Parathyroid adenoma (tissue), 2 donors: ENCODE measurements at regions not wholly inside any gene's neighbourhood (a gene's known extent, or its start where the extent isn't known, plus 50 kb on each side); places are given as distances from the start of the nearest gene placed in this dataset.

Experiments
- H2AFZ ChIP-seq: fragments of 300-600 bp; sonication (generic); one replicate; pipeline ENCODE4 v1.7.0; 2017; ENCODE audit warnings: antibody characterized with exemption, mild to moderate bottlenecking
- H3K27ac ChIP-seq: fragments of 300-600 bp; sonication (generic); one replicate; pipeline ENCODE4 v1.7.0; 2017
- H3K27me3 ChIP-seq: fragments of 300-600 bp; sonication (generic); one replicate; pipeline ENCODE4 v1.7.0; 2017; ENCODE audit warnings: low read length; ENCODE audit not compliant: control insufficient read depth, insufficient read depth
- H3K36me3 ChIP-seq: fragments of 300-600 bp; sonication (generic); one replicate; pipeline ENCODE4 v1.7.0; 2017; ENCODE audit warnings: low read length; ENCODE audit not compliant: control insufficient read depth, insufficient read depth
- H3K4me1 ChIP-seq: fragments of 300-600 bp; sonication (generic); one replicate; pipeline ENCODE4 v1.7.0; 2017; ENCODE audit warnings: control low read depth
- H3K4me2 ChIP-seq: fragments of 300-600 bp; sonication (generic); one replicate; pipeline ENCODE4 v1.7.0; 2017; ENCODE audit warnings: low read length
- H3K4me3 ChIP-seq: fragments of 300-600 bp; sonication (generic); one replicate; pipeline ENCODE4 v1.7.0; 2017; ENCODE audit warnings: low read depth, low read length
- H3K79me2 ChIP-seq: fragments of 300-600 bp; sonication (generic); one replicate; pipeline ENCODE4 v1.7.0; 2017; ENCODE audit warnings: control low read depth
- H3K9ac ChIP-seq: fragments of 300-600 bp; sonication (generic); one replicate; pipeline ENCODE4 v1.7.0; 2017; ENCODE audit warnings: mild to moderate bottlenecking
- H3K9me3 ChIP-seq: fragments of 300-600 bp; sonication (generic); one replicate; pipeline ENCODE4 v1.7.0; 2017; ENCODE audit warnings: low read length; ENCODE audit not compliant: control insufficient read depth
- CTCF ChIP-seq: fragments of 300-600 bp; sonication (generic); IDR thresholded peaks from one replicate; pipeline ENCODE4 v1.7.0; 2017; ENCODE audit warnings: antibody characterized with exemption, mild to moderate bottlenecking
- donor health status: primary hyperparathyroidism.

GRCh38 chr3:170751083-170751898 lies 118.7 kb downstream of the RPL22L1 start:
- no peak for TF ChIP-seq CTCF
- no peak overlapping the region for H3K4me3 ChIP-seq
- H3K79me2 ChIP-seq, result no peaks in the 10 kb centered on the region
- H3K4me2 ChIP-seq, result no peak overlapping the region
- H3K9me3 ChIP-seq, result no peaks in the 10 kb centered on the region
- no peaks in the 10 kb centered on the region for H3K4me1 ChIP-seq
- H3K27me3 ChIP-seq, result no peaks in the 10 kb centered on the region
- no peak overlapping the region for H2AFZ ChIP-seq
- no peak overlapping the region for H3K27ac ChIP-seq
- no peaks in the 10 kb centered on the region for H3K36me3 ChIP-seq
- H3K9ac ChIP-seq, result no peak overlapping the region

GRCh38 chr3:170750478-170750830 lies 119.5 kb downstream of the RPL22L1 start:
- Histone ChIP-seq H3K9ac (no peak overlapping the region), H3K4me3 (no peak overlapping the region), H3K27me3 (no peaks in the 10 kb centered on the region), H3K4me2 (no peak overlapping the region), H3K79me2 (no peaks in the 10 kb centered on the region), H2AFZ (no peak overlapping the region), H3K36me3 (no peaks in the 10 kb centered on the region), H3K9me3 (no peaks in the 10 kb centered on the region), H3K4me1 (no peaks in the 10 kb centered on the region), H3K27ac (no peak overlapping the region)
- TF ChIP-seq CTCF, result no peak

- no peaks in the 10 kb centered on the region for H3K9me3 ChIP-seq
- no peaks in the 10 kb centered on the region for H3K4me1 ChIP-seq
- no peak overlapping the region for H3K4me2 ChIP-seq
- H3K36me3 ChIP-seq, result no peaks in the 10 kb centered on the region
- no peak overlapping the region for H3K27ac ChIP-seq
- no peak for TF ChIP-seq CTCF
- no peak overlapping the region for H2AFZ ChIP-seq
- no peak overlapping the region for H3K9ac ChIP-seq
- H3K27me3 ChIP-seq, result no peaks in the 10 kb centered on the region
- H3K79me2 ChIP-seq, result no peaks in the 10 kb centered on the region
- no peak overlapping the region for H3K4me3 ChIP-seq
Observed at GRCh38 chr3:170749765-170750477, 120.1 kb downstream of the RPL22L1 start.

- no peak overlapping the region for H3K4me3 ChIP-seq
- no peak overlapping the region for H3K4me2 ChIP-seq
- no peaks in the 10 kb centered on the region for H3K4me1 ChIP-seq
- TF ChIP-seq CTCF, result no peak
- no peaks in the 10 kb centered on the region for H3K79me2 ChIP-seq
- H2AFZ ChIP-seq, result no peak overlapping the region
- H3K27me3 ChIP-seq, result no peaks in the 10 kb centered on the region
- no peaks in the 10 kb centered on the region for H3K36me3 ChIP-seq
- no peak overlapping the region for H3K9ac ChIP-seq
- H3K9me3 ChIP-seq, result no peaks in the 10 kb centered on the region
- H3K27ac ChIP-seq, result no peak overlapping the region
Observed at GRCh38 chr3:170749185-170749584, 120.8 kb downstream of the RPL22L1 start.
